ENCODE measurements at regions not wholly inside any gene's neighbourhood (a gene's known extent, or its start where the extent isn't known, plus 50 kb on each side); places are given as distances from the start of the nearest gene placed in this dataset.

GRCh38 chr20:62528983-62529891, 53.4 kb upstream of the GATA5 start (continued):
- TF ChIP-seq THRA (CRISPR knock-in tag; IDR thresholded peaks at IDR 0.05; ENCODE audit: borderline replicate concordance) = no peak
- peak; percentile 50; the same call in 1 of the 2 replicates for TF ChIP-seq HOXA3 (CRISPR knock-in tag; IDR thresholded peaks at IDR 0.05)
- no peak for TF ChIP-seq NONO (IDR thresholded peaks at IDR 0.05)
- TF ChIP-seq NONO (CRISPR knock-in tag; conservative IDR thresholded peaks at IDR 0.05) = 0 out of 2 replicates have a peak, but pooled peaks have one; percentile 19
- TF ChIP-seq POLR2G (IDR thresholded peaks at IDR 0.05; ENCODE audit: low read depth, low read length) = no peak
- TF ChIP-seq SRF (IDR thresholded peaks at IDR 0.05; ENCODE audit: low read depth, low read length) = no peak
- TF ChIP-seq KDM5B (CRISPR knock-in tag; IDR thresholded peaks at IDR 0.05; ENCODE audit: borderline replicate concordance) = peak; percentile 42; the same call in 1 of the 2 replicates
- no peak for TF ChIP-seq DBP (CRISPR knock-in tag; IDR thresholded peaks at IDR 0.05; ENCODE audit: not compliant biosample characterization)
- no peak for TF ChIP-seq MZF1 (CRISPR knock-in tag; IDR thresholded peaks at IDR 0.05; ENCODE audit: borderline replicate concordance)
- TF ChIP-seq FOSL1 (CRISPR knock-in tag; IDR thresholded peaks at IDR 0.05; ENCODE audit: borderline replicate concordance) = no peak
- TF ChIP-seq ZBTB33 (CRISPR knock-in tag; IDR thresholded peaks at IDR 0.05) = no peak
- no peak for TF ChIP-seq ZBTB10 (CRISPR knock-in tag; IDR thresholded peaks at IDR 0.05; ENCODE audit: borderline replicate concordance)
- peak; percentile 97 for TF ChIP-seq MTA1 (CRISPR knock-in tag; IDR thresholded peaks at IDR 0.05; ENCODE audit: borderline replicate concordance)
- peak; percentile 53; the same call in 1 of the 2 replicates for TF ChIP-seq POGZ (CRISPR knock-in tag; IDR thresholded peaks at IDR 0.05)
- 0 out of 2 replicates have a peak, but pooled peaks have one; percentile 55 for TF ChIP-seq ZBTB37 (CRISPR knock-in tag; IDR thresholded peaks at IDR 0.05)
- peak; percentile 62; the same call in 1 of the 2 replicates for TF ChIP-seq ZNF770 (CRISPR knock-in tag; IDR thresholded peaks at IDR 0.05)
- TF ChIP-seq FOXA3 (CRISPR knock-in tag; IDR thresholded peaks at IDR 0.05) = 0 out of 2 replicates have a peak, but pooled peaks have one; percentile 25

All from HepG2 (cell line).